Thyroid gland (tissue), 4 donors: ENCODE measurements at regions not wholly inside any gene's neighbourhood (a gene's known extent, or its start where the extent isn't known, plus 50 kb on each side); places are given as distances from the start of the nearest gene placed in this dataset.

ENCODE experiments used
- DNase-seq, 2 donors: peaks; one replicate each; pipeline ENCODE4 v3.0.0-alpha.2; 2019
- H3K27ac ChIP-seq, 3 donors: fragments of 200-600 bp; sonication (generic); 1 replicate in 2 of 3; 2 replicates in 1 of 3; pipeline ENCODE4 v1.5.1; 2016 to 2019; ENCODE audit warnings: mild to moderate bottlenecking in 1 of 3, moderate library complexity in 1 of 3
- H3K27me3 ChIP-seq: fragments of 200-600 bp; sonication (generic); one replicate; pipeline ENCODE4 v1.5.1; 2019
- H3K36me3 ChIP-seq, 2 donors: fragments of 200-600 bp; sonication (generic); one replicate each; pipeline ENCODE4 v1.5.1; 2016 to 2019
- H3K4me1 ChIP-seq, 2 donors: fragments of 200-600 bp; sonication (generic); one replicate each; pipeline ENCODE4 v1.5.1; 2017 to 2019
- H3K4me3 ChIP-seq, 3 donors: fragments of 200-600 bp; sonication (generic); replicated peaks in 1 of 3; 1 replicate in 2 of 3; 2 replicates in 1 of 3; pipeline ENCODE4 v1.5.1; 2016; ENCODE audit warnings: mild to moderate bottlenecking in 1 of 3
- H3K9me3 ChIP-seq: fragments of 200-600 bp; sonication (generic); one replicate; pipeline ENCODE4 v1.5.1; 2017
- CTCF ChIP-seq, 6 experiments: fragments of 200-600 bp in 3 of 6; fragments of 450-650 bp in 3 of 6; sonication (generic) in 3 of 6; IDR thresholded peaks; one replicate each; pipeline ENCODE4 v1.5.1; 2016 to 2019; ENCODE audit warnings: antibody characterized with exemption in 6 of 6, mild to moderate bottlenecking in 2 of 6, inconsistent platforms in 1 of 6, moderate library complexity in 1 of 6
- POLR2A ChIP-seq, 2 donors: fragments of 450-650 bp; IDR thresholded peaks; one replicate each; pipeline ENCODE4 v1.6.1; 2017; ENCODE audit warnings: antibody characterized with exemption in 2 of 2, mild to moderate bottlenecking in 2 of 2, moderate library complexity in 1 of 2
- WGBS, 2 donors: methylation state at CpG; one replicate each; pipeline ENCODE4 v1.1.5; 2017; 5-methylcytosine and 5-hydroxymethylcytosine counted together
- intact Hi-C: fragments of 100-400 bp; cut with DNase I; formaldehyde crosslinking; loops from one replicate; pipeline ENCODE4 v1.15.1; 2023

GRCh38 chr6:145374570-145374969 lies 360.8 kb downstream of the EPM2A start:
- intact Hi-C loops = no loop called here
- Histone ChIP-seq H3K9me3 (no peaks in the 10 kb centered on the region), H3K27ac (no peak overlapping the region), H3K4me1 (no peaks in the 10 kb centered on the region), H3K36me3 (no peaks in the 10 kb centered on the region), H3K27me3 (no peaks in the 10 kb centered on the region), H3K4me3 (no peak overlapping the region)
- no peak for DNase-seq
- 76 to 86% methylated on average over 1 of the region's 1 CpG for WGBS, 2 donors
- no peak for TF ChIP-seq CTCF (IDR thresholded peaks at IDR 0.05)

- TF ChIP-seq CTCF (IDR thresholded peaks at IDR 0.05) (no peak), POLR2A (IDR thresholded peaks at IDR 0.05) (no peak)
- Histone ChIP-seq H3K4me3 (no peak overlapping the region), H3K4me1 (no peaks in the 10 kb centered on the region), H3K36me3 (no peaks in the 10 kb centered on the region), H3K27me3 (no peaks in the 10 kb centered on the region), H3K9me3 (no peaks in the 10 kb centered on the region), H3K27ac (no peak overlapping the region)
- intact Hi-C loops = no loop called here
- 34 to 44% methylated on average over 4 of the region's 4 CpGs for WGBS, 2 donors
- DNase-seq = no peak
Observed at GRCh38 chr6:145375502-145375901, 359.8 kb downstream of the EPM2A start.

- H3K9me3 ChIP-seq = no peaks in the 10 kb centered on the region
- H3K27ac ChIP-seq = no peak overlapping the region
- no peak for DNase-seq
- no peak overlapping the region for H3K4me3 ChIP-seq
- no peaks in the 10 kb centered on the region for H3K36me3 ChIP-seq
- intact Hi-C loops = no loop called here
- WGBS, 2 donors = 75 to 87% methylated on average over 1 of the region's 1 CpG
- H3K27me3 ChIP-seq = no peaks in the 10 kb centered on the region
- no peak for TF ChIP-seq CTCF (IDR thresholded peaks at IDR 0.05)
- no peak for TF ChIP-seq POLR2A (IDR thresholded peaks at IDR 0.05)
- H3K4me1 ChIP-seq = no peaks in the 10 kb centered on the region
Observed at GRCh38 chr6:145380186-145380585, 355.1 kb downstream of the EPM2A start.

- Histone ChIP-seq H3K9me3 (no peaks in the 10 kb centered on the region), H3K27me3 (no peaks in the 10 kb centered on the region), H3K27ac (no peak overlapping the region), H3K4me1 (no peaks in the 10 kb centered on the region), H3K36me3 (no peaks in the 10 kb centered on the region), H3K4me3 (no peak overlapping the region)
- DNase-seq = no peak
- intact Hi-C loops = no loop called here
- WGBS, 2 donors = 73 to 81% methylated on average over 3 of the region's 3 CpGs
- no peak for TF ChIP-seq CTCF (IDR thresholded peaks at IDR 0.05)
- TF ChIP-seq POLR2A (IDR thresholded peaks at IDR 0.05) = no peak
Observed at GRCh38 chr6:145381941-145382340, 353.4 kb downstream of the EPM2A start.

GRCh38 chr6:145383428-145383827 lies 351.9 kb downstream of the EPM2A start:
- H3K36me3 ChIP-seq = no peaks in the 10 kb centered on the region
- intact Hi-C loops = no loop called here
- 81 to 86% methylated on average over 3 of the region's 3 CpGs for WGBS, 2 donors
- TF ChIP-seq CTCF (IDR thresholded peaks at IDR 0.05) = no peak
- TF ChIP-seq POLR2A (IDR thresholded peaks at IDR 0.05) = no peak
- H3K27ac ChIP-seq = no peak overlapping the region
- no peaks in the 10 kb centered on the region for H3K9me3 ChIP-seq
- no peak for DNase-seq
- no peak overlapping the region for H3K4me3 ChIP-seq
- no peaks in the 10 kb centered on the region for H3K4me1 ChIP-seq
- no peaks in the 10 kb centered on the region for H3K27me3 ChIP-seq
